H1 (cell line): ENCODE measurements at regions not wholly inside any gene's neighbourhood (a gene's known extent, or its start where the extent isn't known, plus 50 kb on each side); places are given as distances from the start of the nearest gene placed in this dataset.

Source experiments
- CTCF ChIA-PET: fragments of 300-600 bp; sonication (Branson Sonifier 250); formaldehyde crosslinking; loops from one replicate; lab custom pipeline; 2021; ENCODE audit not compliant: partially characterized antibody; lab: Charles Lee
- POLR2A ChIA-PET: fragments of 300-600 bp; sonication (Branson Sonifier 250); formaldehyde crosslinking; loops from one replicate; lab custom pipeline; 2021; ENCODE audit warnings: inconsistent platforms; ENCODE audit not compliant: partially characterized antibody; lab: Charles Lee
- DNase-seq, 2 experiments: peaks; one replicate each; pipeline versions ENCODE4 v3.0.0 to v3.0.0-alpha.2; 2010 to 2022; ENCODE audit warnings: low spot score in 2 of 2, low read depth in 1 of 2, mixed read lengths in 1 of 2
- FAIRE-seq: peaks from 2 replicates; lab custom pipeline; 2011; peaks lifted over from hg19 to GRCh38; lab: Jason Lieb, UNC
- H2AFZ ChIP-seq: 2 replicates; pipeline ENCODE4 v1.8.1; 2012; ENCODE audit warnings: low read length, inconsistent platforms
- H2AK5ac ChIP-seq: 2 replicates; pipeline ENCODE4 v1.6.1; 2013; ENCODE audit warnings: low read depth, low read length
- H2BK120ac ChIP-seq: replicated peaks from 2 replicates; pipeline ENCODE3; 2013; ENCODE audit warnings: low read depth, low read length, inconsistent platforms
- H2BK12ac ChIP-seq: 2 replicates; pipeline ENCODE4 v1.6.1; 2013; ENCODE audit warnings: low read depth, low read length
- H2BK15ac ChIP-seq: 2 replicates; pipeline ENCODE4 v1.6.1; 2013; ENCODE audit warnings: low read length
- H2BK20ac ChIP-seq: 2 replicates; pipeline ENCODE4 v1.6.1; 2013; ENCODE audit warnings: low read length
- H2BK5ac ChIP-seq: 2 replicates; pipeline ENCODE4 v1.6.1; 2013; ENCODE audit warnings: low read depth, low read length
- H3K14ac ChIP-seq: 2 replicates; pipeline ENCODE4 v1.6.1; 2013; ENCODE audit warnings: inconsistent platforms; ENCODE audit not compliant: insufficient read length
- H3K18ac ChIP-seq: 2 replicates; pipeline ENCODE4 v1.6.1; 2013; ENCODE audit warnings: low read length; ENCODE audit errors: extremely low read depth
- H3K23ac ChIP-seq: 2 replicates; pipeline ENCODE4 v1.6.1; 2013; ENCODE audit warnings: inconsistent platforms; ENCODE audit not compliant: insufficient read length
- H3K23me2 ChIP-seq: 2 replicates; pipeline ENCODE4 v1.6.1; 2013; ENCODE audit warnings: low read depth, low read length
- H3K27ac ChIP-seq: 2 replicates; pipeline ENCODE4 v1.6.1; 2011; ENCODE audit warnings: low read depth, low read length, inconsistent platforms
- H3K27me3 ChIP-seq, 4 experiments: replicated peaks in 1 of 4; 1 replicate in 1 of 4; 2 replicates in 3 of 4; pipeline versions ENCODE4 v1.6.1 to v1.8.1; 2011 to 2013; ENCODE audit warnings: low read length in 3 of 4, mild to moderate bottlenecking in 3 of 4, inconsistent platforms in 2 of 4, mixed read lengths in 2 of 4, moderate library complexity in 1 of 4; ENCODE audit not compliant: control insufficient read depth in 3 of 4, insufficient read depth in 3 of 4; ENCODE audit errors: extremely low read depth in 1 of 4
- H3K36me3 ChIP-seq, 4 experiments: 2 replicates each; pipeline versions ENCODE4 v1.6.1 to v1.8.1; 2011 to 2013; ENCODE audit warnings: mild to moderate bottlenecking in 4 of 4, low read length in 3 of 4, moderate library complexity in 2 of 4, control low read depth in 1 of 4, inconsistent platforms in 1 of 4; ENCODE audit not compliant: insufficient read depth in 4 of 4, control insufficient read depth in 2 of 4
- H3K4ac ChIP-seq: replicated peaks from 2 replicates; pipeline ENCODE3; 2013; ENCODE audit warnings: low read length, low read depth, mixed read lengths, inconsistent platforms; ENCODE audit not compliant: insufficient read length
- H3K4me1 ChIP-seq, 4 experiments: replicated peaks in 1 of 4; 1 replicate in 1 of 4; 2 replicates in 3 of 4; pipeline versions ENCODE4 v1.6.1 to v1.8.1; 2011 to 2013; ENCODE audit warnings: low read length in 3 of 4, inconsistent platforms in 2 of 4, mixed read lengths in 1 of 4; ENCODE audit not compliant: insufficient read depth in 4 of 4, control insufficient read depth in 3 of 4
- H3K4me2 ChIP-seq, 2 experiments: 2 replicates each; pipeline versions ENCODE4 v1.6.1 to v1.8.1; 2011 to 2013; ENCODE audit warnings: low read depth in 2 of 2, low read length in 2 of 2, control low read depth in 1 of 2, inconsistent platforms in 1 of 2, mild to moderate bottlenecking in 1 of 2; ENCODE audit not compliant: insufficient read depth in 1 of 2
- H3K4me3 ChIP-seq, 4 experiments: fragments of 200-600, 300-600 bp in 1 of 4; sonication (generic), shearing (Covaris generic), sonication (Bioruptor Twin) in 1 of 4; 2 replicates each; pipeline versions ENCODE4 v1.5.1 to v1.8.1; 2011 to 2016; ENCODE audit warnings: low read length in 4 of 4, low read depth in 3 of 4, control low read depth in 2 of 4, inconsistent platforms in 2 of 4, mild to moderate bottlenecking in 2 of 4, mixed read lengths in 1 of 4, moderate library complexity in 1 of 4; ENCODE audit not compliant: insufficient read depth in 2 of 4; ENCODE audit errors: extremely low read depth in 1 of 4
- H3K56ac ChIP-seq: replicated peaks from 2 replicates; pipeline ENCODE3; 2013; ENCODE audit warnings: low read depth, mild to moderate bottlenecking, mixed read lengths, low read length, inconsistent platforms; ENCODE audit not compliant: insufficient read length
- H3K79me1 ChIP-seq: 2 replicates; pipeline ENCODE4 v1.6.1; 2013; ENCODE audit warnings: low read depth, low read length, control low read depth
- H3K79me2 ChIP-seq, 2 experiments: 2 replicates each; pipeline versions ENCODE4 v1.6.1 to v1.8.1; 2012 to 2013; ENCODE audit warnings: low read length in 2 of 2, mild to moderate bottlenecking in 2 of 2, inconsistent platforms in 1 of 2; ENCODE audit not compliant: insufficient read depth in 2 of 2, control insufficient read depth in 1 of 2
- H3K9ac ChIP-seq, 4 experiments: replicated peaks in 1 of 4; 1 replicate in 1 of 4; 2 replicates in 3 of 4; pipeline versions ENCODE4 v1.6.1 to v1.8.1; 2011 to 2013; ENCODE audit warnings: low read depth in 3 of 4, low read length in 3 of 4, control low read depth in 2 of 4, mild to moderate bottlenecking in 2 of 4, moderate library complexity in 2 of 4, inconsistent platforms in 1 of 4; ENCODE audit errors: extremely low read depth in 1 of 4
- H3K9me3 ChIP-seq, 2 experiments: 2 replicates each; pipeline versions ENCODE4 v1.6.1 to v1.8.1; 2012 to 2013; ENCODE audit warnings: mild to moderate bottlenecking in 2 of 2, moderate library complexity in 2 of 2, control low read depth in 1 of 2, inconsistent platforms in 1 of 2, low read depth in 1 of 2, low read length in 1 of 2, mixed read lengths in 1 of 2; ENCODE audit not compliant: insufficient read depth in 2 of 2
- H4K20me1 ChIP-seq, 2 experiments: replicated peaks in 1 of 2; 2 replicates each; pipeline versions ENCODE3 to v1.8.1; 2011 to 2013; ENCODE audit warnings: inconsistent platforms in 2 of 2, low read length in 2 of 2, mild to moderate bottlenecking in 1 of 2; ENCODE audit not compliant: insufficient read depth in 2 of 2, control insufficient read depth in 1 of 2
- H4K5ac ChIP-seq: 2 replicates; pipeline ENCODE4 v1.6.1; 2013; ENCODE audit warnings: low read length, low read depth, mixed read lengths, inconsistent platforms; ENCODE audit not compliant: insufficient read length
- H4K8ac ChIP-seq: 2 replicates; pipeline ENCODE4 v1.8.0; 2013; ENCODE audit warnings: mild to moderate bottlenecking, moderate library complexity, low read length, inconsistent platforms; ENCODE audit not compliant: insufficient read depth; ENCODE audit errors: extremely low read depth
- H4K91ac ChIP-seq: replicated peaks from 2 replicates; pipeline ENCODE3; 2013; ENCODE audit warnings: low read length, mixed read lengths, inconsistent platforms; ENCODE audit not compliant: insufficient read length
- TAF7 ChIP-seq: optimal IDR thresholded peaks from 2 replicates; pipeline ENCODE3; 2011; ENCODE audit warnings: low read depth, mild to moderate bottlenecking, inconsistent platforms, low read length, moderate library complexity, borderline replicate concordance
- WGBS, 2 experiments: shearing (Covaris generic) in 1 of 2; methylation state at CpG; one replicate each; pipeline versions ENCODE4 v1.1.6 to v1.1.7; 2013 to 2015; ENCODE audit warnings: low lambda C conversion rate in 2 of 2, mixed read lengths in 2 of 2, inconsistent platforms in 1 of 2, low coverage in 1 of 2, missing lambda C conversion rate in 1 of 2; ENCODE audit not compliant: insufficient replicate concordance in 2 of 2, insufficient coverage in 1 of 2, insufficient read length in 1 of 2; ENCODE audit errors: extremely low coverage in 1 of 2, missing lambda C conversion rate in 1 of 2; 5-methylcytosine and 5-hydroxymethylcytosine counted together
- TF ChIP-seq, protein P1 (sequence below), 3 experiments: IDR thresholded peaks; 1 replicate in 2 of 3; 2 replicates in 1 of 3; pipeline versions ENCODE4 v1.5.1 to v1.6.1; 2011; ENCODE audit warnings: low read length in 3 of 3, mild to moderate bottlenecking in 3 of 3, inconsistent platforms in 2 of 3, low read depth in 1 of 3, moderate library complexity in 1 of 3; ENCODE audit not compliant: insufficient read depth in 1 of 3; ENCODE audit errors: control extremely low read depth in 1 of 3

DNA sequence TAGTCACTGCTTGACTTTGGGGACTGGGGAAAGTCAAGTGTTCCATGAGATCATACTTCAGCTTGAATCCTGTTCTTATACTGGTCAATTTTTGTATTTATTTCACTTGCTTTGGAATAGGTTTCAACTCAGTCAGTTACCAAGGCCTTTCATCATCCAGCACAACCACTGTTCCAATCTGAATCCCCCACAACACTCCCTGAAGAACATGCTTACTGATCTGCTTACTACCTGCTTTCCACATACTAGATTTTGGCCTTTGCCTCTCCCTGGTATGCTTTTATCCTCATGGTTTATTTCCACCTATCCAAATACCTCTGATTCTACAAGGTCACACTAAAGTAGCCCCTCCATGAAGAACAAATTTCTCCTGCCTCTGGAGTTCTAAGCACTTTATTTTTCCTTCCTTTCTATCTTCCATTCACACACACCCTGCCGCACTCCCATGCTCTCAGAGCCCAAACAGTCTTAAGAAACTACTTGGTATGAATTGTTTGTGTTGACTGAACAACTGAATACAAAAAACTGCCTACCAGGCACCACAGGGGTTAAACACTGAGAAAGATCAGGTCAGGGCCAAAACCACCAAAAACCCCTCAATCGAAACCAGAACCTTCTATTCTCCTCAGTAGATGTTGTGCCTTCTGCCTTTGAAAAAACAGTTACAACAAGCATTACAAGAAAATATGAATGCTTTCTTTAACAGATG lies 178.1 kb downstream of the AVL9 start:
- Histone ChIP-seq H3K9me3 (peaks cover 5 to 18% of the 10 kb centered on the region in 2 experiments; a peak in 3 of 4 replicates), H3K36me3 (peaks cover 0 to 14% (median 1%) of the 10 kb centered on the region in 4 experiments; a peak in 3 of 8 replicates), H3K4me2 (no peak overlapping the region), H3K79me2 (no peaks in the 10 kb centered on the region), H3K4me1 (peaks cover 0 to 4% (median 0%) of the 10 kb centered on the region in 4 experiments; a peak in 2 of 7 replicates), H3K27ac (no peak overlapping the region), H3K79me1 (no peaks in the 10 kb centered on the region), H3K14ac (no peak overlapping the region), H3K4me3 (no peak overlapping the region), H3K56ac (no peak overlapping the region), H2BK12ac (no peak overlapping the region), H4K5ac (no peak overlapping the region), H4K91ac (no peak overlapping the region), H2AK5ac (no peak overlapping the region), H3K23ac (no peak overlapping the region), H4K8ac (no peak overlapping the region), H3K27me3 (no peaks in the 10 kb centered on the region), H2BK5ac (no peak overlapping the region), H2AFZ (no peak overlapping the region), H3K4ac (no peak overlapping the region), H3K23me2 (no peaks in the 10 kb centered on the region), H2BK20ac (no peak overlapping the region), H2BK120ac (no peak overlapping the region), H4K20me1 (no peaks in the 10 kb centered on the region), H2BK15ac (no peak overlapping the region), H3K9ac (no peak overlapping the region), H3K18ac (no peak overlapping the region)
- no peak for DNase-seq
- no peak for FAIRE-seq
- WGBS, 2 experiments: 94% methylated on average over 2 of the region's 2 CpGs; no CpG with 5 or more reads in 1 of the 2 experiments
- CTCF ChIA-PET: no interaction called here
- TF ChIP-seq, protein P1, sequence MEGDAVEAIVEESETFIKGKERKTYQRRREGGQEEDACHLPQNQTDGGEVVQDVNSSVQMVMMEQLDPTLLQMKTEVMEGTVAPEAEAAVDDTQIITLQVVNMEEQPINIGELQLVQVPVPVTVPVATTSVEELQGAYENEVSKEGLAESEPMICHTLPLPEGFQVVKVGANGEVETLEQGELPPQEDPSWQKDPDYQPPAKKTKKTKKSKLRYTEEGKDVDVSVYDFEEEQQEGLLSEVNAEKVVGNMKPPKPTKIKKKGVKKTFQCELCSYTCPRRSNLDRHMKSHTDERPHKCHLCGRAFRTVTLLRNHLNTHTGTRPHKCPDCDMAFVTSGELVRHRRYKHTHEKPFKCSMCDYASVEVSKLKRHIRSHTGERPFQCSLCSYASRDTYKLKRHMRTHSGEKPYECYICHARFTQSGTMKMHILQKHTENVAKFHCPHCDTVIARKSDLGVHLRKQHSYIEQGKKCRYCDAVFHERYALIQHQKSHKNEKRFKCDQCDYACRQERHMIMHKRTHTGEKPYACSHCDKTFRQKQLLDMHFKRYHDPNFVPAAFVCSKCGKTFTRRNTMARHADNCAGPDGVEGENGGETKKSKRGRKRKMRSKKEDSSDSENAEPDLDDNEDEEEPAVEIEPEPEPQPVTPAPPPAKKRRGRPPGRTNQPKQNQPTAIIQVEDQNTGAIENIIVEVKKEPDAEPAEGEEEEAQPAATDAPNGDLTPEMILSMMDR (IDR thresholded peaks at IDR 0.05; ENCODE audit: control extremely low read depth in 1 of 3, insufficient read depth in 1 of 3, low read depth in 1 of 3, low read length in 3 of 3): no peak
- no peak for TF ChIP-seq TAF7
- POLR2A ChIA-PET: no interaction called here
